GM19328 (cell line): ENCODE measurements at regions not wholly inside any gene's neighbourhood (a gene's known extent, or its start where the extent isn't known, plus 50 kb on each side); places are given as distances from the start of the nearest gene placed in this dataset.
"Not testable (repeated sequence)": the region's sequence is repeated elsewhere in the genome, so short reads cannot be mapped to it uniquely, and the experiment has no call there.

ENCODE experiments used
- ATAC-seq: cut with Tn5 transposase; IDR thresholded peaks from one replicate; pipeline ENCODE4 v1.9.1; 2021; ENCODE audit warnings: mild to moderate bottlenecking, moderate library complexity; ENCODE audit not compliant: unreplicated experiment

DNA sequence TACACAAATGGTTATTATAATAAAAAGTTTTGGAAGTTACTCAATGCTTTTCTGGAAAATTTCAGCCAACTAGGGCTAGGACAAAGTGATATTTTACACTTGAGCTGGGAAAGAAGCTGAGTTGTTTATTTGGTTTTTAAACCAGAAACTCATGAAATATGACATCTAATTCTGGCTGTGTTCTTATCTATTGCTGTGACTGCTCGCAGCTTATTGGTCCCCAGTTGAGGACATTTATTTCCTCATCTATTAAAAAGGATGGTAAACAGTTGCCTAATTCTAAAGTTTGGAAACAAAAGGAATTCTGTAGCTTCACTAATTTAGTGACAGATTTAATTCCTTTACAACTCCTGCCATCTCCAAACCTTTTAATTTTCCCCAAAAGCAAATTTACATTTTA is 487.6 kb upstream of the IL12A start:
- no peak for ATAC-seq

DNA sequence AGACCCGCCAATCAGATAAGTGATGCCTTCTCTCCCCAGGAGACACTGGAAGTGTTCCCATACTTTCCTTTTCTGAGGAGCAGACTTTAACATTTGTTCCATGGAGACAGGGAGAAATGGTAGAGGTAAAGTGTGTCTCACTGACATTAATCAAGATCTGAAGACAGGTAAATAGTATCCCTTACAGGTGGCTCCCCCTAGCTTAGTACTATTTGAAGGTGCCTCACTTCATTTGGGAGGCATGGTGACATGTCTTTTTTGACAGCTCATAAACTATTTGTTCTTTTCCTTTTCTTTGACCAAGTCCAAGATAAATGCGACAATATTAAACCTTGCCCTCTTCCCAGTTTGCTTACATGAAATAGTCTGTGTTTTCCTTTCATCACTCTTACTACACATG is 485.6 kb upstream of the IL12A start:
- no peak for ATAC-seq

DNA sequence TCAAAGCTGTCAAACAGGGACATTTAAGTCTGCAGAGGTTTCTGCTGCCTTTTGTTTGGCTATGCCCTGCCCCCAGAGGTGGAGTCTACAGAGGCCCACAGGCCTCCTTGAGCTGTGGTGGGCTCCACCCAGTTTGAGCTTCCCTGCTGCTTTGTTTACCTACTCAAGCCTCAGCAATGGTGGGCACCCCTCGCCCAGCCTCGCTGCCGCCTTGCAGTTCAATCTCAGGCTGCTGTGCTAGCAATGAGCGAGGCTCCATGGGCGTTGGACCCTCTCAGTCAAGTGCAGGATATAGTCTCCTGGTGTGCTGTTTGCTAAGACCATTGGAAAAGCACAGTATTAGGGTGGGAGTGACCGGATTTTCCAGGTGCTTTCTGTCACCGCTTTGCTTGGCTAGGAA is 477.6 kb upstream of the IL12A start:
- not testable (repeated sequence) for ATAC-seq

DNA sequence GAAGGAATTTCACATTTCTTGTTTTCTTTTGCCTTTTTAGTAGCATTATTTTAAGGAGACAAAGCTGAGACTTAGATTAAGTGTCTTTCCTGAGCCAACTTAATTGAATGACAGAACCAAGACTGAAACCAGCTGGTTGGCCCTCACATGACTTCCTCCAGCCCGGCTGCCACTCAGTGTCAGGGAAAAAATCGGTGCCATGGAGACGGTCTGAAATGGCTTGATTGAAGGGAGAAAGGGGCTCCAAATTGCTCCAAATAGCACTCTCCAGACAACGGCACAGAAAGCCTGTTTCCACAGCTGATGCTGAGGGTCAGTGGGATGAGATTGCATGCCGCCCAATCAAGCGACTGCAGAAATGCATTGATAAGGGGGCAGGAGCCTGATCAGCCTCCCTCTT is 475.2 kb upstream of the IL12A start:
- no peak for ATAC-seq

DNA sequence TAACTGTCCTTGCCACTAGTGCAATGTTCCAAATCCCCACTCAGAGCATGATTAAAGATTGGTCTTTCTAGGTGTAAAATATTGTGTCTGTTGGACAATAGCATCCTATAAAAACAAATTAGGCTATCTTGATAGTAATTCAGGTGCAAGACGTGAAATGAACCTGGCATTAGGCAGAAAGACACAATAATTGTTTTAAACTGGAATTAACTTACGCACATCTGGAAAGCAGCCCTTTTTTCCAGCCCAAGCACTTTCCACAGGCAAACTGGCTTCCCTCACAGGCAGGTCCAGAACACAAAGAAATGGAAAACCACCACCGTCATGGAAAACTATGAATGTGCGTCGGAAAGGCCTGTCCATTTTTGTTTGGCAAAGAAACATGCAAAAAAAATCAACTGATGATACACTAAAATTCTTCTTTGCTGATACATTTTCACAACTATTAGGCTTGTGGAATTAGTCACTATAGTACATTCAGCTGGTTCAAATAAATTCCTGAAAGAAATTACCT is 474.7 kb upstream of the IL12A start:
- ATAC-seq: no peak

DNA sequence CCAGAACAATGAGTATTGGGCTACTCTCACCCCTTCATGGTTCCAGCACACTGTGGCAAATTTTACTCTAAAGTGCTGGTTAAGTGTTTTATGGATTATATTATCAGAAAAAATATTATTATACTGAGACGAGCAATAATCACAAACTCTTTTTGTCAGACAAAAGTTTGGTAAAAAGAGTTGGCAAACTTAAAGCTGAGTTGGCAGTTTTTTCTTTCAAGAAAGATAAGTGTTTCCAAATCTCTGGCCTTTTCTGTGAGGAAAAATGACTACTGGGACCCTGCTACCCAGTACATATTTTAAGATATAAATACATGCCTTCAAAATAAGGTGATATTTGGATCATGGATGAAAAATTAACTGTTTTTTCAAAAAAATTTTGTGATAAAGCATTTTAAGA is 471.5 kb upstream of the IL12A start:
- no peak for ATAC-seq

DNA sequence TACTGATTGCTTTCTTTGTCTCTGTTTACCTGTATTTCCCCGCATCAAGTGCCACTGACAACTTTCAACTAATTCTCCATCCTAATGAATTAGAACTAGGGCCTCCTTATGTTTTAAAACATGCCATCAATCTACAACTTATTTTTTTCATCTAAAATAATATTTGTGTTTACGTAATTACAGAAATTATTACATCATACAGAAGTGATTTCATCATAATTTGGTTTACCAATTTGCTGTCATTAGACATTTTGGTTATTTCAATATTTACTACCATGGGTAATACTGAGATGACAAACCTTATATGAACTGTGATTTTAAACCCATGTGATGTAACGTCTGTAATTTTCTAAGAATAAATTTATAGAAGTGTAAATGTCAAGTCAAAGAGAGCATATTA is 468.0 kb upstream of the IL12A start:
- no peak for ATAC-seq

DNA sequence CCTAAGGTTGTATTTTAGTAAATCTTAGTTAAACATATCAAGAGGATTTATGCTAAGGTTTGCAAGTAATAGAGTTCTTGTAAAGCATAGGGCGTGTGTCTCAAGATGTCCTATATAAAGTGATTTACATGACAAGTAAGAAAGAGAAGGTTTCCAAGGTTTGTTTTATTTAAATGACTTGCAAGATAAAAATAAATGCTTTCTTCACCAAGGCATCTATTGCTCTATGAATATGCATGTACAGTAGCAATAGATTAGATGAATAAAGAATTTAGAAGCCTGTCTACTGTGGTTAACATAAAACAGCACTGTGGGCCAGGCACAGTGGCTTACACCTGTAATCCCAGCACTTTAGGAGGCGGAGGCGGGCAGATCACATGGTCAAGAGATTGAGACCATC is 466.4 kb upstream of the IL12A start:
- ATAC-seq: no peak

DNA sequence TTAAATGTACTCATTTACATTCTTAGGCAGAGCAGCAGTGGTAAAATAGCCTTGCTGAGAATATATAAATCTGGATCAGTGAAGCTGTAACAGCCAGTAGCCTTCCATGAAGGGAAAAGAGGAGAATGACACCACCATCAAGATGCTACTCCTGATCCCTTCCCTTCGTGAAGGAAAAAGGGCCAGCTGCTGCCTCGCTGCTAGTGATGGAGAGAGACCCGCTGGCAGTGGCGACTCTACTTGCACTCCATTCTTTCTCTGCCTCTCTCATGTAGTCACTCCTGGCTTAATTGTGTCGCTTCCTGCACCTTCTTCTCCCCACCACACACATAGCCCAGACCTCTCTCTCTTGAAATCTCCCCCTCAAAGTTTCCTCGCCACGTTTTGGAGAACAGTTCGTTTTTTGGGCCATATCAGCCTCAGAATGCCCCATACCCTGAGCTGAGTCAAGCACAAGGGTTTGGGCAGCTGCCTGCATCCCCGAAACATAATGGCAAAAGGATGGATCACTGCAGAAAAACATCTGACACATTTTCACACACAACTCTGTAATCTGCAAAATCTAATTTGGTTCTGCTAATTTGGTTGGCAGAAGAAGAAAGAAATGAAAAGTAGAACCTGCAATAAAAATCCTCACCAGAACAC is 460.3 kb upstream of the IL12A start:
- no peak for ATAC-seq

DNA sequence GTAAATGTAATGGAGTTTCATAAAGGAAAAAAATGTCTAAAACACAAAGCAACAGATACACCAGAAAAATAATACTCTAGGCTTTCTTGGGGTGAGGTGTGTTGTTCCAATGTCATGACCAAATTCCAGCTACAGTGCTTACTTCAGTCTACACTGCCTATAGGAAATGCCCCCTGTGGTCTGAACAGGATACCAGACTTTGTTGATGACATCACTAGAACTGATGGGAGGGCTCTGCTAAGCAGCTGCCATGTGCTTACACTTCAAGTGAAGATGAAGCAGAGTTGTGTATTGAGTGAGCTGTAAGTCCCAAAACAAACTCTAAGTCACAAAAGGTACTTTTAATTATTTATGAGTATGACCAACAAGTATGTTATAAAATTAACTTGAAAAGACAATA is 456.1 kb upstream of the IL12A start:
- ATAC-seq: no peak

DNA sequence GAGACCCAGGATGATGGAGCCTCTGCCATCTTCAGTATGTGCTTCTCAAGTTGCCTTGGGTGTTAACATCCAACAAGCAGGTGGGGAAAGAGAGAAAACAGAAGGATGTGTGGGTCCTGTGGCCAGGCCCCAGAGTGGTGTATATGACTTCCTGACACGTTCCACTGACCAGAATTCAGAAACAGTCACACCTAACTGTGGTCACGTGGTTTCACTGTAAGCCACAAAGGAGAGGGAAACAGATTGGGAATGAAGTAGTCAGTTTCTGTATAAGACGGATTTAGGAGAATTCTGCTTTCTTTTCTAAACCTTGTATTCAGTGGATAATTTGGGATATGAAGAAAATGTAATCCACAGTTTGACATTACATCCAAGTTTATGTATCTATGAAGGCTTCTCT is 454.1 kb upstream of the IL12A start:
- no peak for ATAC-seq

DNA sequence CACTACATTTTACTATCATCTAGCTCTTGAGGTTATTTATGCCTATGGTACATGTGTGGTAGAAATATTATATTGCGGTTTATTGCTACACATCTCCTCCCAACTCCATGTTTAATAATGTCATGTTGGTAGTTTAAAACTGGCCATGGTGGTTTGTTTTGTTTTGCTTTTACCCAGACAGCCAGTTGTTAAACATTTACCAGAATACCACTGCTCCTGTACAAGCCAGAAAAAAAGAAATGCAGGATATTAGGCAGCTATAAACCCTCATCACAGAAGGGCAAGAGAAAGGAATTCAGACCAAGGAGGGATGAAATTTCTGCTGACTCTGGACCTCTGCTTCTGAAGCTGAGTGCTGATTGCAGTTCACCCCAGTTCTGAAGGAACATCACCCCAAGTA is 451.8 kb upstream of the IL12A start:
- ATAC-seq: no peak

DNA sequence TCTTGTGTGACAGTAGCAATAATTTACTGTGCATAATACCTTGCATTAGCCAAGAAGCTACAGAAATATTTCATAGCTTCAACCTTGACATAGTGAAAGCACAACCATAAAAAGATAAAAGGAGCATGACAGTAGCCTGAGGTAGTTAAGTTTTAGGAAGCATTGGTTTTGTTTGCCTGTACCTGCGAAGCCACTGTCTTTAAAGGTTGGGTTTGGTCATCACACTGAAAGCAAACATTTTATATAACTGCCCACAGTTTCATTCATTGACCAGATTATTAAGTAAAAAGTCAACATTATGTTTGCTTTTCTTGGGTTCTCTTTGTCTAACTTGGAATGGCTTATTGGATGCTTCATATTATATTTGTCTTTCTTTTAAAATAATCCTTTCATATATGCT is 450.1 kb upstream of the IL12A start:
- no peak for ATAC-seq

DNA sequence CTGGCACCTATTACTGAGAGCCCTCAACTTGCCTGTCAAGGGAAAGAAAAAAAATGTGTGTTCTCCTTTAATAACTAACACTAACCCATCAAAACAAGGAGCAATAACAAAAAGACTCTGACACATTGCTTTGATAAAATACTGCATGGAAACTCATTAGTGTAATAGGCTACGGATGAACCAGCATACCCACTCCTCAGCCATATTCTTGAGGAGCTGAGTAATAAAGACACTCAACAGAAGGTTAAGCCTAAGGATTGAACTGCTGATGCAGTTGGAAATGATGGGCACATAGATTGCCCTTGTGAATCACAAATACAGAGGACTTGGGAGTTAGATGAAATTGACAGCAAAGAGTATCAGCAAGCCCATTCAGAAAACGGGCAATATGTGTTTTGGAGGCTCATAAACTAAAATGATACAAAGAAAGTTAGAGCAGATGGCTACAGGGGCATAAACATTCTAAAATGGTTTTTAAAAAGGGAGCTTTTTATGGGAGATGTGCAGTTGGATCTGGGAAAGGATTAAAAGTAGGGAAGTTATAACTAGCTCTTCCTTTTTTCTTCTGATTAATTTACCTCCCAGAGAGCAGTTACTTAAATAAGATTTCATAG is 447.6 kb upstream of the IL12A start:
- ATAC-seq: no peak

DNA sequence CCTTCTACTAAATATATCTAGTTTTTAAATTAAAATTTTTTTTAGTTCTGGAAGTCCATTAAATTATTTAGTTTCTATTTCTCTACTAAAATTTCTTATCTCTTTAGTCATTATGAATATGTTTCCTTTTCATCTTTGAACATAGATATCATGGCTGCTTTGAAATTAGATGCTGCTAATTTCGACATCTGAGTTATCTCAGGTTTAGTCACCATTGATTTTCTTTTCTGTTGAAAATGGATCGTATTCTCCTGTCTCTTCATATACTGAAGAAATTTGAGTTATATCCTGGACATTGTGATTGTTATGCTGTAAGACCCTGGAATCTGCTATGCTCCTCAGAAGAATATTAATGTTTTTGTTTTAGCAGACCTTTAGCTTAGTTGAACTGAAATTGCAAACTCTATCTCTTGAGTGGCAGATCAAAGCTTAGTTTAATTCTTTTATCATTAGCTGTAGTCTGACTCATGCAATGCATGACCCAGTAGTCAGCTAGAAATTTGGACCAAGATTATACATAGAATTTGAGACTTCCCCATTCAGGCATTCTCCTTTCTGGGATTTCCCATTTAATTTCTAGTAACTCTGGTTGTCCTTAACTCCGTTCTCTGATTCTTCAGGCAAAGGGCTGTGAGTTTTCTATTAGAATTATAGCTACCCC is 439.8 kb upstream of the IL12A start:
- no peak for ATAC-seq

DNA sequence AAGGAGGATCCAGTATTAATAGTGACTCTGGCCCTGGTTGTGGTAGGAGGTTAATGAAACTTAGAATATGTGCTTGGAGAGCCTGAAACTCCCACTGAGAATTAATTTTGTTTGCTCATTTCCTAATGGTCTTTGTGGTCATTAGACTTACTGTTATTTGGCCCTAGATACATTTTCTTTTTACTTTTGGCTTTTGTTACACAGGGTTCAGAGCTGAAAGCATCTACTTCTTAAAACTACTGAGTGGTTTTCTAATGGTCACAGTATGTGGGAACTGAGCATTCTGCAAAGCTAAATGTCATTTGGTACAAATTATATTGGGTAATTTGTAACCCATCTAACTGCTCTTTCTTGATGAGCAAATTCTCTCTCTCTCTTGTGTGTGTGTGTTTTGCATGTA is 433.4 kb upstream of the IL12A start:
- no peak for ATAC-seq

DNA sequence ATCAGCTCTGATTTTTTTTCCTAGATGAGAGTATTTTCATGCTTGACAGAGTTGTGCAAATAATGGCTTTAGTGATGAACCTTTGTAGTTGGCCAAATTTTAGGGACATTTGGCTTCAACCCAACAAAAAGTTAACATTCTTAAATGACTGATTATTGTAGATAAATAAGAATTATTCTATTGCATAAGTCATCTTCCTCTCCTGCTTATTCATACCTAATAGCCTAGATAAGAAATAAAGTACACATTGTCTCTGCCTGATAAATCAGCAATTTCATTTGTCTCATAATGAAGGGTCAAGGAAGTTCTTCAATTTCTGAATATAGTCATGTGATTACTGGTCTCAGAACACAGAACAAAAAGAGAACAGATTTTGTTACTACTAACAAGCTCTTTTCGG is 428.9 kb upstream of the IL12A start:
- ATAC-seq: no peak

DNA sequence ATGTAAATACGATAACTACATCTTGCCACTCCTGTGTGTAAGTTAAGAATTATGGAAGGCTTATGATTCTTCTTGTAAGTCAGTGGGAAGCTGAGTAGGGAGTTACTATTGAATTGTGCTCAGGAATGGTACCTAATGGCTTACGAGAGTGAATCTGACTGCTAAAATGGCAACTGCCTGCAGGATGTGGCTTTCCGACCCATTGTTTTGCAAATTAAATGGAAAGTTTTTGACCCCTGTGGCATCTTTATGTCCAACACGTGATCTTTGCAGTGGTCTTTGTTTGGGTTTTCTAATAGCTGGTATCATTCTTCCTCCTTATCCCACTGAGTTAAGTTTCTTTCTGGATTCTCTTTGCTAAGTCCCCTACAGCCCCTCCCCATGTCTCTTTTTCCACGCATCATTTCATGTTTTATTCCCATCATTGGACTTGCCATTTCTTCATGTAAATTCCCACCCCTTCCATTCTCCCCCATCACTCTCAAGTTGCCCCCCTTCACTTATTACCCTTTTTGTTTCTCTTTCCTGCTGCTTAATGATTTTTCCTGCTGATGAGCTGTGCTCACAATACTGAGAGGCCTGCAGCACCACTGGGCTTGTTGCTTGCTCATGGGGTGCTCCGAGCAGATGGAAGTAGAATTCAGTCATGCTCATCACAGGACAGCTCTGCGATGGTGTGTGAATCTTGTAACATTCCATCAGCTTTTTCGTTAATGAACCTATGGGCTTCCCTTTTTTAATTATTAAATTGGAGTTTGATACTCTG is 428.2 kb upstream of the IL12A start:
- no peak for ATAC-seq

DNA sequence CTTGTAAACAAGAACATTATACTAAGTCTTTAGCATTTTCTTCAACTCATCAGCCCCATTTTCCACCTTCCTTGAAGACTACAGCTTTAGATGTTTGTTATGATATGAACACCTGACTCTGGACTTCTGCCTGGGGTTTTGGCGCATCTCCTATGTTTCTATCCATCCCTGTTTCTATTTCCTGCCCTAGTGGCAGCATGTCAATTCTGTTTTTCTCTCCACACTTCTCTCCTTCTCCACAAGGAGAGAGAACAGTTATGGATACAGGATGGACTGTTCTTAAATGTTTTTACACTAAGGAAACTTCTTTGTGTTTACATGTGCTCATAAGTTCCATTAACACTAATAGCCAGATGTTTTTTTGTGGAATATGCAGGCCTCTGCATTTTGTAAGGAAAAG is 423.3 kb upstream of the IL12A start:
- ATAC-seq: no peak

DNA sequence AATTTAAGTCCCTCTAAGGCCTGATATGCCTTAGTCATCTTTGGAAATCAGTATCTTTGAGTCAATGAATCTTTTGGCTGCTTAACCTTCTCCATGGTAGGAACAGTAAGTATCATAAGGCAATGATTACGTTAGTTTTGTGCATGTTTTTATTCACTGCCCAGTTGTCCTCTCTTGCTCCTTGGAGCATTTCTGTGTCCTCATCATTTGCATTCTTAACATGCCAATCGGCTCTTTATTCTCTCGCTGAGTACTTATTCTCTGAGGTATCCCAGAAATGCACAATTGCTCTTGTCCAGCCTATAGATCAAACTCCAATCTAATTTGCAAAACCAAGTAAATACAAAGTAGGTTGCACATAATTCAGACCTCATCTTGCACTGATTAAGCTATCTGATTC is 405.0 kb upstream of the IL12A start:
- ATAC-seq: no peak

DNA sequence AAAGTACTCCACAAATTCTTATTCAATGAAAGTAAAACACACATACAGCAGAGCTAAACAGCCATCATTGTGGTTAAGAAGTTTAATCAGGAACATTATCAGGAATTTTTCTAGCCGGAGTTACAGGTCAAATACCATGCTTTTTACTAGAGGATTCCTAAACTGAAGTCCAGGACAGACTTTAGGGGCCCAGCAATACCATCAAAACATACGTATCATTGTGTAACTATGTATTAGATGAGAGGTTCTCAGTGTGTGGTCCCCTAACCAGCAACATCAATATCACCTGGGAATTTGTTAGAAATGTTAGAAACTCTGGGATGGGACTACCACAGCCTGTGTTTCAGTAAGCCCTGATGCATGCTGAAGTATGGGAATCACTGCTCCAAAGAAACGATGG is 404.2 kb upstream of the IL12A start:
- ATAC-seq: no peak
